Sigmoid colon (tissue), 6 donors: ENCODE measurements at regions not wholly inside any gene's neighbourhood (a gene's known extent, or its start where the extent isn't known, plus 50 kb on each side); places are given as distances from the start of the nearest gene placed in this dataset.

Experiments
- DNase-seq: peaks from one replicate; pipeline ENCODE4 v3.0.0-alpha.2; 2019
- H3K27ac ChIP-seq, 4 donors: fragments of 200-600 bp; sonication (generic); one replicate each; pipeline ENCODE4 v1.5.1; 2016 to 2019; ENCODE audit warnings: mild to moderate bottlenecking in 1 of 4
- H3K27me3 ChIP-seq, 3 donors: fragments of 200-600 bp; sonication (generic); one replicate each; pipeline ENCODE4 v1.5.1; 2019; ENCODE audit warnings: mild to moderate bottlenecking in 1 of 3
- H3K36me3 ChIP-seq, 4 donors: fragments of 200-600 bp; sonication (generic); one replicate each; pipeline ENCODE4 v1.5.1; 2016 to 2019
- H3K4me1 ChIP-seq, 4 donors: fragments of 200-600 bp; sonication (generic); one replicate each; pipeline ENCODE4 v1.5.1; 2017 to 2019
- H3K4me3 ChIP-seq, 4 donors: fragments of 200-600 bp; sonication (generic); one replicate each; pipeline ENCODE4 v1.5.1; 2017 to 2019; ENCODE audit warnings: mild to moderate bottlenecking in 2 of 4, moderate library complexity in 1 of 4
- H3K9me3 ChIP-seq, 4 donors: fragments of 200-600 bp in 3 of 4; sonication (generic) in 3 of 4; one replicate each; pipeline versions ENCODE4 v1.5.1 to v1.6.1; 2013 to 2019
- EP300 ChIP-seq, 4 donors: sonication (generic); formaldehyde crosslinking; IDR thresholded peaks; one replicate each; pipeline ENCODE4 v1.6.1; 2017; ENCODE audit warnings: antibody characterized with exemption in 4 of 4
- POLR2A ChIP-seq, 2 donors: fragments of 450-650 bp; IDR thresholded peaks; one replicate each; pipeline ENCODE4 v1.6.1; 2016; ENCODE audit warnings: antibody characterized with exemption in 2 of 2, mild to moderate bottlenecking in 2 of 2, moderate library complexity in 2 of 2
- POLR2AphosphoS5 ChIP-seq, 4 donors: sonication (generic); formaldehyde crosslinking; IDR thresholded peaks; one replicate each; pipeline ENCODE4 v1.6.1; 2017; ENCODE audit warnings: antibody characterized with exemption in 4 of 4
- WGBS, 2 donors: extraction: QIAGEN DNeasy Blood & Tissue Kit; methylation state at CpG; one replicate each; pipeline ENCODE4 v1.1.7; 2013; 5-methylcytosine and 5-hydroxymethylcytosine counted together
- intact Hi-C: fragments of 100-400 bp; cut with DNase I; formaldehyde crosslinking; loops from one replicate; pipeline ENCODE4 v1.15.1; 2023
- TF ChIP-seq, protein P1 (sequence below), 4 experiments: fragments of 450-650 bp in 3 of 4; fragments of 200-600 bp in 1 of 4; IDR thresholded peaks; one replicate each; pipeline ENCODE4 v1.5.1; 2016 to 2019; ENCODE audit warnings: antibody characterized with exemption in 4 of 4, mild to moderate bottlenecking in 3 of 4, moderate library complexity in 2 of 4
- donor health status: healthy with polysubstance abuse.
- donor health status: healthy.

GRCh38 chrX:97867266-97867665 lies 983.6 kb downstream of the RPA4 start:
- no peak for DNase-seq
- no peak for TF ChIP-seq POLR2A (IDR thresholded peaks at IDR 0.05)
- intact Hi-C loops: no loop called here
- no peaks in the 10 kb centered on the region for H3K9me3 ChIP-seq
- H3K4me1 ChIP-seq: no peaks in the 10 kb centered on the region
- no peak overlapping the region for H3K4me3 ChIP-seq
- H3K27ac ChIP-seq: no peak overlapping the region
- WGBS, 2 donors: 64 to 69% methylated on average over 2 of the region's 2 CpGs
- no peaks in the 10 kb centered on the region for H3K27me3 ChIP-seq
- H3K36me3 ChIP-seq: no peaks in the 10 kb centered on the region

- H3K27me3 ChIP-seq: no peaks in the 10 kb centered on the region
- no peaks in the 10 kb centered on the region for H3K4me1 ChIP-seq
- intact Hi-C loops: no loop called here
- WGBS, 2 donors: 88 to 100% methylated on average over 2 of the region's 2 CpGs
- no peak overlapping the region for H3K27ac ChIP-seq
- DNase-seq: no peak
- H3K36me3 ChIP-seq: no peaks in the 10 kb centered on the region
- TF ChIP-seq, protein P1, sequence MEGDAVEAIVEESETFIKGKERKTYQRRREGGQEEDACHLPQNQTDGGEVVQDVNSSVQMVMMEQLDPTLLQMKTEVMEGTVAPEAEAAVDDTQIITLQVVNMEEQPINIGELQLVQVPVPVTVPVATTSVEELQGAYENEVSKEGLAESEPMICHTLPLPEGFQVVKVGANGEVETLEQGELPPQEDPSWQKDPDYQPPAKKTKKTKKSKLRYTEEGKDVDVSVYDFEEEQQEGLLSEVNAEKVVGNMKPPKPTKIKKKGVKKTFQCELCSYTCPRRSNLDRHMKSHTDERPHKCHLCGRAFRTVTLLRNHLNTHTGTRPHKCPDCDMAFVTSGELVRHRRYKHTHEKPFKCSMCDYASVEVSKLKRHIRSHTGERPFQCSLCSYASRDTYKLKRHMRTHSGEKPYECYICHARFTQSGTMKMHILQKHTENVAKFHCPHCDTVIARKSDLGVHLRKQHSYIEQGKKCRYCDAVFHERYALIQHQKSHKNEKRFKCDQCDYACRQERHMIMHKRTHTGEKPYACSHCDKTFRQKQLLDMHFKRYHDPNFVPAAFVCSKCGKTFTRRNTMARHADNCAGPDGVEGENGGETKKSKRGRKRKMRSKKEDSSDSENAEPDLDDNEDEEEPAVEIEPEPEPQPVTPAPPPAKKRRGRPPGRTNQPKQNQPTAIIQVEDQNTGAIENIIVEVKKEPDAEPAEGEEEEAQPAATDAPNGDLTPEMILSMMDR (IDR thresholded peaks at IDR 0.05): no peak
- no peak for TF ChIP-seq POLR2A (IDR thresholded peaks at IDR 0.05)
- no peak for TF ChIP-seq EP300 (IDR thresholded peaks at IDR 0.05)
- no peak for TF ChIP-seq POLR2AphosphoS5 (IDR thresholded peaks at IDR 0.05)
- no peaks in the 10 kb centered on the region for H3K9me3 ChIP-seq
- H3K4me3 ChIP-seq: no peak overlapping the region
These were observed 993.1 kb downstream of the RPA4 start for GRCh38 chrX:97876697-97877407.

GRCh38 chrX:97882306-97882705 lies 998.6 kb downstream of the RPA4 start:
- intact Hi-C loops: no loop called here
- no peak overlapping the region for H3K4me3 ChIP-seq
- no peak overlapping the region for H3K27ac ChIP-seq
- no peak for DNase-seq
- no peaks in the 10 kb centered on the region for H3K9me3 ChIP-seq
- H3K36me3 ChIP-seq: no peaks in the 10 kb centered on the region
- H3K4me1 ChIP-seq: no peaks in the 10 kb centered on the region
- 46 to 67% methylated on average over 3 of the region's 3 CpGs for WGBS, 2 donors
- no peak for TF ChIP-seq POLR2AphosphoS5 (IDR thresholded peaks at IDR 0.05)
- no peaks in the 10 kb centered on the region for H3K27me3 ChIP-seq

GRCh38 chrX:97895751-97896150 lies 1012.0 kb downstream of the RPA4 start:
- Histone ChIP-seq H3K4me3 (no peak overlapping the region), H3K36me3 (no peaks in the 10 kb centered on the region), H3K27ac (no peak overlapping the region), H3K9me3 (no peaks in the 10 kb centered on the region), H3K4me1 (no peaks in the 10 kb centered on the region), H3K27me3 (no peaks in the 10 kb centered on the region)
- DNase-seq: no peak
- intact Hi-C loops: no loop called here
- 39 to 54% methylated on average over 1 of the region's 1 CpG for WGBS, 2 donors
- TF ChIP-seq EP300 (IDR thresholded peaks at IDR 0.05): no peak
- TF ChIP-seq POLR2A (IDR thresholded peaks at IDR 0.05): no peak
- TF ChIP-seq, protein P1 (IDR thresholded peaks at IDR 0.05): no peak
- no peak for TF ChIP-seq POLR2AphosphoS5 (IDR thresholded peaks at IDR 0.05)

DNA sequence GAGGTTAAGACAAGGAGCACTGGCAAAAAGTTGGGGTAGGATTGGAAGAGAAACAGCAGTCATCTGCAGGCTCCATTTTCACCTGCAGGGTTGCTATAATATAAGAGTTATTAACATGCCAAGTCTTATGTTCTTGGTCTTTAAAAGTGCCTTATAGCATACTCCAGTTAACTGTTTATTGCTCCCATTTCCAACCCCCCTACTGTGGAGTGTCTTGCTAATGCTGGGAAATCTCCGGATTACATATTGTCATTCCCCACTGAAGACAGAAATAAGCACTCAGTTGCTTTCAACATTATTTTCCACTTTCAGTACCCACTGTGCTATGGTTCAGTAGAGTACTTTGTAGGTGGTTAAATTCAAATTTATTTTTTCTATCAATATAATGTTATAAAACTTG lies 1014.3 kb downstream of the RPA4 start:
- Histone ChIP-seq H3K36me3 (no peaks in the 10 kb centered on the region), H3K9me3 (no peaks in the 10 kb centered on the region), H3K27me3 (no peaks in the 10 kb centered on the region), H3K4me3 (no peak overlapping the region), H3K27ac (no peak overlapping the region), H3K4me1 (no peaks in the 10 kb centered on the region)
- intact Hi-C loops: no loop called here
- DNase-seq: no peak
- TF ChIP-seq POLR2A (IDR thresholded peaks at IDR 0.05) (no peak), POLR2AphosphoS5 (IDR thresholded peaks at IDR 0.05) (no peak), EP300 (IDR thresholded peaks at IDR 0.05) (no peak)
- TF ChIP-seq, protein P1 (IDR thresholded peaks at IDR 0.05): no peak
- WGBS, 2 donors: 90 to 92% methylated on average over 1 of the region's 1 CpG

DNA sequence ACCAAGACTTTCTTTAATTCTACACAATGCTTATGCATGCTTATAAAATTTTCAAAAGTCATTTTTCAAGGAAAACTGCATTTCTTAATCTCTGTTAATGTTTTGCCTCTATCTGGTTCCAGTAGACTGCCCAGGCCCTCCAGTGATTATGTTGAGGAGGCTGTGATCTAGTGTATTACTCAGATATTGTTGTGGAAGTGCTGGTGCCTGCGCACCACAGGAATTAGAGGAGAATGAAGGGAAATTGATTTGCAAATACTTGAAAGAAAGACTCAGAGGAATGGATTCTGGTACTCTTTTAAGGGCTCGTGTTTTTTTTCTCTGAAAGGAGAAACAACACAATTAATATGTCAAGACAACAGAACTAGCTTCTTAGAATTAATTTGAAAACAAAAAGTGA lies 1015.1 kb downstream of the RPA4 start:
- no peak overlapping the region for H3K4me3 ChIP-seq
- intact Hi-C loops: no loop called here
- DNase-seq: no peak
- no peaks in the 10 kb centered on the region for H3K4me1 ChIP-seq
- 65 to 76% methylated on average over 2 of the region's 2 CpGs for WGBS, 2 donors
- TF ChIP-seq POLR2A (IDR thresholded peaks at IDR 0.05) (no peak), EP300 (IDR thresholded peaks at IDR 0.05) (no peak), POLR2AphosphoS5 (IDR thresholded peaks at IDR 0.05) (no peak)
- TF ChIP-seq, protein P1 (IDR thresholded peaks at IDR 0.05): no peak
- H3K36me3 ChIP-seq: no peaks in the 10 kb centered on the region
- H3K27ac ChIP-seq: no peak overlapping the region
- H3K9me3 ChIP-seq: no peaks in the 10 kb centered on the region
- H3K27me3 ChIP-seq: no peaks in the 10 kb centered on the region
